ENCODE measurements at regions not wholly inside any gene's neighbourhood (a gene's known extent, or its start where the extent isn't known, plus 50 kb on each side); places are given as distances from the start of the nearest gene placed in this dataset.
"Not testable (repeated sequence)": the region's sequence is repeated elsewhere in the genome, so short reads cannot be mapped to it uniquely, and the experiment has no call there.

GRCh38 chr2:16971722-16972234 is 306.1 kb upstream of the CYRIA start:
- Histone ChIP-seq H3K23me2 (ENCODE audit: insufficient read length, low read depth, low read length, poor library complexity, severe bottlenecking) (no peaks in the 10 kb centered on the region), H2BK120ac (ENCODE audit: low read depth, low read length, poor library complexity, severe bottlenecking) (no peak overlapping the region), H4K91ac (ENCODE audit: insufficient read length, low read depth, low read length) (no peak overlapping the region), H3K4me1 (ENCODE audit: insufficient read depth, low read length) (no peaks in the 10 kb centered on the region), H3K9ac (ENCODE audit: extremely low read depth, insufficient read length, low read length) (no peak overlapping the region), H2BK20ac (ENCODE audit: low read depth, low read length, poor library complexity, severe bottlenecking) (no peak overlapping the region), H4K5ac (ENCODE audit: insufficient read length, low read depth, low read length) (no peak overlapping the region), H3K14ac (ENCODE audit: insufficient read depth, low read length) (no peak overlapping the region), H3K23ac (ENCODE audit: insufficient read length, low read depth, low read length) (no peak overlapping the region), H3K18ac (ENCODE audit: insufficient read length, low read depth, low read length) (no peak overlapping the region), H4K8ac (replicated peaks; ENCODE audit: insufficient read length, low read depth, low read length) (no peak overlapping the region), H3K9me3 (ENCODE audit: control insufficient read depth, low read depth, low read length) (no peaks in the 10 kb centered on the region), H4K20me1 (ENCODE audit: control insufficient read depth, insufficient read depth, insufficient read length) (no peaks in the 10 kb centered on the region), H3K27ac (ENCODE audit: insufficient read length, low read depth, low read length) (no peak overlapping the region), H2BK5ac (ENCODE audit: insufficient read length, low read length) (no peak overlapping the region), H3K27me3 (ENCODE audit: insufficient read depth, low read length) (no peaks in the 10 kb centered on the region), H3K79me2 (ENCODE audit: insufficient read depth, low read length) (no peaks in the 10 kb centered on the region), H3K56ac (ENCODE audit: insufficient read length, low read depth, low read length) (no peak overlapping the region), H2AFZ (ENCODE audit: low read length) (no peak overlapping the region), H2AK5ac (ENCODE audit: insufficient read length, low read length) (no peak overlapping the region), H3K79me1 (ENCODE audit: insufficient read depth, low read depth, low read length, poor library complexity, severe bottlenecking) (no peaks in the 10 kb centered on the region), H2BK12ac (ENCODE audit: insufficient read length, low read depth, low read length) (no peak overlapping the region), H2BK15ac (ENCODE audit: low read depth, low read length) (no peak overlapping the region), H3K4ac (ENCODE audit: low read depth, low read length) (no peak overlapping the region), H3T11ph (ENCODE audit: low read length) (no peak overlapping the region), H3K4me2 (ENCODE audit: insufficient read depth, insufficient read length, low read length) (no peak overlapping the region)
- H3K27me3 Mint-ChIP-seq (ENCODE audit: low read depth) = no peaks in the 10 kb centered on the region; the same call in 1 of the 2 replicates
- no peaks in the 10 kb centered on the region for H3K36me3 Mint-ChIP-seq (ENCODE audit: insufficient read depth in 1 of 3, low read depth in 3 of 3)
- H3K27ac Mint-ChIP-seq = no peak overlapping the region
- no peaks in the 10 kb centered on the region for H3K9me3 Mint-ChIP-seq
- H3K4me3 Mint-ChIP-seq = no peak overlapping the region
- no peak for DNase-seq
- no peak for TF ChIP-seq CTCF (conservative IDR thresholded peaks at IDR 0.05)
- H3K4me1 Mint-ChIP-seq = no peaks in the 10 kb centered on the region
- WGBS (ENCODE audit: extremely low coverage, insufficient read length, low lambda C conversion rate) = no CpG with 5 or more reads among the region's 4 CpGs

- not testable (repeated sequence) for H3K36me3 Mint-ChIP-seq (ENCODE audit: insufficient read depth in 1 of 3, low read depth in 3 of 3); H3K27ac Mint-ChIP-seq; H2BK15ac ChIP-seq (ENCODE audit: low read depth, low read length); H3K56ac ChIP-seq (ENCODE audit: insufficient read length, low read depth, low read length); H3K4ac ChIP-seq (ENCODE audit: low read depth, low read length); H3K9ac ChIP-seq (ENCODE audit: extremely low read depth, insufficient read length, low read length); H4K91ac ChIP-seq (ENCODE audit: insufficient read length, low read depth, low read length); H3K79me2 ChIP-seq (ENCODE audit: insufficient read depth, low read length); H3K23me2 ChIP-seq (ENCODE audit: insufficient read length, low read depth, low read length, poor library complexity, severe bottlenecking); H3K9me3 Mint-ChIP-seq; H3T11ph ChIP-seq (ENCODE audit: low read length); H3K79me1 ChIP-seq (ENCODE audit: insufficient read depth, low read depth, low read length, poor library complexity, severe bottlenecking); H4K8ac ChIP-seq (replicated peaks; ENCODE audit: insufficient read length, low read depth, low read length); H3K27me3 Mint-ChIP-seq (ENCODE audit: low read depth); H4K5ac ChIP-seq (ENCODE audit: insufficient read length, low read depth, low read length); H3K4me1 ChIP-seq (ENCODE audit: insufficient read depth, low read length); H3K14ac ChIP-seq (ENCODE audit: insufficient read depth, low read length); H3K27me3 ChIP-seq (ENCODE audit: insufficient read depth, low read length); H2AFZ ChIP-seq (ENCODE audit: low read length); H2BK5ac ChIP-seq (ENCODE audit: insufficient read length, low read length); H2AK5ac ChIP-seq (ENCODE audit: insufficient read length, low read length); H3K4me1 Mint-ChIP-seq; H3K18ac ChIP-seq (ENCODE audit: insufficient read length, low read depth, low read length); DNase-seq; H4K20me1 ChIP-seq (ENCODE audit: control insufficient read depth, insufficient read depth, insufficient read length); H3K4me3 Mint-ChIP-seq; H2BK20ac ChIP-seq (ENCODE audit: low read depth, low read length, poor library complexity, severe bottlenecking); H3K23ac ChIP-seq (ENCODE audit: insufficient read length, low read depth, low read length); H3K9me3 ChIP-seq (ENCODE audit: control insufficient read depth, low read depth, low read length); H2BK12ac ChIP-seq (ENCODE audit: insufficient read length, low read depth, low read length); H2BK120ac ChIP-seq (ENCODE audit: low read depth, low read length, poor library complexity, severe bottlenecking); H3K27ac ChIP-seq (ENCODE audit: insufficient read length, low read depth, low read length); H3K4me2 ChIP-seq (ENCODE audit: insufficient read depth, insufficient read length, low read length)
- WGBS (ENCODE audit: extremely low coverage, insufficient read length, low lambda C conversion rate) = no CpG with 5 or more reads among the region's 3 CpGs
Measured at GRCh38 chr2:16970948-16971347, 305.3 kb upstream of the CYRIA start.

Data from H9 (cell line).